ENCODE measurements at regions not wholly inside any gene's neighbourhood (a gene's known extent, or its start where the extent isn't known, plus 50 kb on each side); places are given as distances from the start of the nearest gene placed in this dataset.
A peak's percentile ranks its signal among the peaks of the same experiment; 100 is the strongest.

- no peaks in the 10 kb centered on the region for H3F3A ChIP-seq (ENCODE audit: low read length, unreplicated experiment)
- peaks cover 24% of the 10 kb centered on the region for H3K79me2 ChIP-seq (ENCODE audit: low read length)
- DNase-seq (peak; percentile 31), ATAC-seq (no peak)
- peaks cover 5% of the 10 kb centered on the region; the same call in 1 of the 2 replicates for H3K4me1 ChIP-seq (ENCODE audit: insufficient read depth, low read length)
- H3K27ac ChIP-seq (ENCODE audit: low read length): no peak overlapping the region
- no peak overlapping the region for H2AFZ ChIP-seq (ENCODE audit: low read length)
- no peaks in the 10 kb centered on the region for H3K9me2 ChIP-seq (replicated peaks; ENCODE audit: low read length)
- H3K27me3 ChIP-seq (ENCODE audit: low read length): no peaks in the 10 kb centered on the region
- CTCF ChIA-PET: no interaction called here
- no peaks in the 10 kb centered on the region for H4K20me1 ChIP-seq (ENCODE audit: low read length)
- no peaks in the 10 kb centered on the region; the same call in 1 of the 2 replicates for H3K36me3 ChIP-seq (ENCODE audit: low read depth, low read length)
- peak overlapping the region; percentile 85; the same call in 1 of the 2 replicates for H3K4me3 ChIP-seq (ENCODE audit: low read length)
- TF ChIP-seq EZH2phosphoT487 (IDR thresholded peaks at IDR 0.05; ENCODE audit: borderline replicate concordance, low read length) (no peak), EZH2 (IDR thresholded peaks at IDR 0.05; ENCODE audit: low read length, unreplicated experiment) (no peak), CTCF (conservative IDR thresholded peaks at IDR 0.05; ENCODE audit: low read depth, low read length) (no peak)
- intact Hi-C loops (cut with micrococcal nuclease): loop anchor here (5.0 kb wide), 1 partner anchor 194 kb away; the partner anchor contains the start of gene RUSF1
- H3K4me2 ChIP-seq (ENCODE audit: low read length): peak overlapping the region; percentile 95
- H3K9me3 ChIP-seq (ENCODE audit: low read length): no peaks in the 10 kb centered on the region
- no TSS peak for BruUV-seq (replicated peaks)
- H3K9ac ChIP-seq (ENCODE audit: low read length): no peak overlapping the region
- POLR2A ChIA-PET (ENCODE audit: unreplicated experiment): interaction anchor here (0.6 kb wide), 1 partner anchor 172 kb away, joined by 6 read pairs; the partner anchor contains the start of gene ZNF267
These were observed 171.9 kb upstream of the ZNF267 start for GRCh38 chr16:31701734-31702133.

GRCh38 chr16:31702796-31703195 is 170.8 kb upstream of the ZNF267 start:
- no peaks in the 10 kb centered on the region; the same call in none of the 2 replicates for H3K36me3 ChIP-seq (ENCODE audit: low read depth, low read length)
- ChIA-PET POLR2A (ENCODE audit: unreplicated experiment) (no interaction called here), CTCF (no interaction called here)
- no peaks in the 10 kb centered on the region for H4K20me1 ChIP-seq (ENCODE audit: low read length)
- H3K9me2 ChIP-seq (replicated peaks; ENCODE audit: low read length): no peaks in the 10 kb centered on the region
- H3K4me1 ChIP-seq (ENCODE audit: insufficient read depth, low read length): peaks cover 5% of the 10 kb centered on the region; the same call in 1 of the 2 replicates
- no TSS peak for BruUV-seq (replicated peaks)
- H3K27me3 ChIP-seq (ENCODE audit: low read length): no peaks in the 10 kb centered on the region
- no peaks in the 10 kb centered on the region for H3K9me3 ChIP-seq (ENCODE audit: low read length)
- H3K79me2 ChIP-seq (ENCODE audit: low read length): peaks cover 24% of the 10 kb centered on the region
- no peak overlapping the region for H2AFZ ChIP-seq (ENCODE audit: low read length)
- no peak overlapping the region for H3K27ac ChIP-seq (ENCODE audit: low read length)
- intact Hi-C loops (cut with micrococcal nuclease): loop anchor here (5.0 kb wide), 1 partner anchor 195 kb away; the partner anchor contains the start of gene RUSF1
- no peak overlapping the region for H3K9ac ChIP-seq (ENCODE audit: low read length)
- H3F3A ChIP-seq (ENCODE audit: low read length, unreplicated experiment): no peaks in the 10 kb centered on the region
- ATAC-seq (no peak), DNase-seq (no peak)
- TF ChIP-seq EZH2 (IDR thresholded peaks at IDR 0.05; ENCODE audit: low read length, unreplicated experiment) (no peak), EZH2phosphoT487 (IDR thresholded peaks at IDR 0.05; ENCODE audit: borderline replicate concordance, low read length) (no peak), CTCF (conservative IDR thresholded peaks at IDR 0.05; ENCODE audit: low read depth, low read length) (no peak)
- no peak overlapping the region for H3K4me3 ChIP-seq (ENCODE audit: low read length)
- no peak overlapping the region for H3K4me2 ChIP-seq (ENCODE audit: low read length)

GRCh38 chr16:31703526-31704128 is 170.0 kb upstream of the ZNF267 start:
- Histone ChIP-seq H4K20me1 (ENCODE audit: low read length) (no peaks in the 10 kb centered on the region), H3K9ac (ENCODE audit: low read length) (no peak overlapping the region), H3K4me1 (ENCODE audit: insufficient read depth, low read length) (peaks cover 5% of the 10 kb centered on the region; the same call in 1 of the 2 replicates), H3K36me3 (ENCODE audit: low read depth, low read length) (no peaks in the 10 kb centered on the region; the same call in none of the 2 replicates), H3K4me3 (ENCODE audit: low read length) (no peak overlapping the region), H3K79me2 (ENCODE audit: low read length) (peaks cover 24% of the 10 kb centered on the region), H3K27ac (ENCODE audit: low read length) (no peak overlapping the region), H3K4me2 (ENCODE audit: low read length) (no peak overlapping the region), H2AFZ (ENCODE audit: low read length) (no peak overlapping the region), H3K27me3 (ENCODE audit: low read length) (no peaks in the 10 kb centered on the region), H3F3A (ENCODE audit: low read length, unreplicated experiment) (no peaks in the 10 kb centered on the region), H3K9me2 (replicated peaks; ENCODE audit: low read length) (no peaks in the 10 kb centered on the region), H3K9me3 (ENCODE audit: low read length) (no peaks in the 10 kb centered on the region)
- CTCF ChIA-PET: no interaction called here
- POLR2A ChIA-PET (ENCODE audit: unreplicated experiment): no interaction called here
- ATAC-seq: no peak
- no peak for DNase-seq
- BruUV-seq (replicated peaks): no TSS peak
- intact Hi-C loops (cut with micrococcal nuclease): loop anchor here (5.0 kb wide), 1 partner anchor 196 kb away; the partner anchor contains the start of gene RUSF1
- no peak for TF ChIP-seq EZH2phosphoT487 (IDR thresholded peaks at IDR 0.05; ENCODE audit: borderline replicate concordance, low read length)
- no peak for TF ChIP-seq EZH2 (IDR thresholded peaks at IDR 0.05; ENCODE audit: low read length, unreplicated experiment)
- no peak for TF ChIP-seq CTCF (conservative IDR thresholded peaks at IDR 0.05; ENCODE audit: low read depth, low read length)
